Mesenchymal stem cell (in vitro differentiated cells and primary cell): ENCODE measurements at regions not wholly inside any gene's neighbourhood (a gene's known extent, or its start where the extent isn't known, plus 50 kb on each side); places are given as distances from the start of the nearest gene placed in this dataset.

Experiments used
- DNase-seq: peaks from one replicate; pipeline ENCODE4 v3.0.0-alpha.2; 2013
- H2AFZ ChIP-seq: one replicate; pipeline ENCODE4 v1.6.1; 2013; ENCODE audit warnings: low read depth, mild to moderate bottlenecking, control low read depth, inconsistent platforms, low read length, moderate library complexity
- H2AK5ac ChIP-seq: 2 replicates; pipeline ENCODE4 v1.6.1; 2013; ENCODE audit warnings: low read length, moderate library complexity, mild to moderate bottlenecking, inconsistent platforms; ENCODE audit not compliant: severe bottlenecking
- H2BK120ac ChIP-seq: one replicate; pipeline ENCODE4 v1.6.1; 2013; ENCODE audit warnings: low read depth, mild to moderate bottlenecking, inconsistent platforms, low read length, moderate library complexity
- H2BK12ac ChIP-seq, 2 experiments: one replicate each; pipeline ENCODE4 v1.6.1; 2013; ENCODE audit warnings: inconsistent platforms in 2 of 2, low read length in 2 of 2, mild to moderate bottlenecking in 2 of 2, moderate library complexity in 2 of 2, control low read depth in 1 of 2
- H2BK15ac ChIP-seq: one replicate; pipeline ENCODE4 v1.6.1; 2013; ENCODE audit warnings: mild to moderate bottlenecking, low read depth, inconsistent platforms; ENCODE audit not compliant: poor library complexity, severe bottlenecking
- H2BK5ac ChIP-seq: 2 replicates; pipeline ENCODE4 v1.6.1; 2013; ENCODE audit warnings: low read depth, mild to moderate bottlenecking, low read length, control low read depth, inconsistent platforms; ENCODE audit not compliant: poor library complexity, severe bottlenecking
- H3K14ac ChIP-seq, 2 experiments: one replicate each; pipeline ENCODE4 v1.6.1; 2013; ENCODE audit warnings: inconsistent platforms in 2 of 2, low read length in 2 of 2, control low read depth in 1 of 2, mild to moderate bottlenecking in 1 of 2, moderate library complexity in 1 of 2
- H3K18ac ChIP-seq, 2 experiments: one replicate each; pipeline ENCODE4 v1.6.1; 2013; ENCODE audit warnings: inconsistent platforms in 2 of 2, low read length in 2 of 2, control low read depth in 1 of 2, low read depth in 1 of 2, mild to moderate bottlenecking in 1 of 2
- H3K23ac ChIP-seq, 2 experiments: one replicate each; pipeline ENCODE4 v1.6.1; 2013; ENCODE audit warnings: inconsistent platforms in 2 of 2, low read length in 2 of 2, mild to moderate bottlenecking in 2 of 2, moderate library complexity in 2 of 2, control low read depth in 1 of 2
- H3K27ac ChIP-seq: 2 replicates; pipeline ENCODE4 v1.5.1; 2013; ENCODE audit warnings: mild to moderate bottlenecking, moderate library complexity, low read length, control low read depth, inconsistent platforms; ENCODE audit not compliant: poor library complexity, severe bottlenecking
- H3K27me3 ChIP-seq, 2 experiments: 2 replicates each; pipeline versions ENCODE4 v1.6.1 to v1.7.0; 2013; ENCODE audit warnings: low read length in 2 of 2, mild to moderate bottlenecking in 2 of 2, moderate library complexity in 2 of 2, control low read depth in 1 of 2, inconsistent platforms in 1 of 2; ENCODE audit not compliant: control insufficient read depth in 1 of 2, insufficient read depth in 1 of 2
- H3K36me3 ChIP-seq, 2 experiments: 2 replicates each; pipeline versions ENCODE4 v1.6.1 to v1.7.0; 2013; ENCODE audit warnings: low read length in 2 of 2, control low read depth in 1 of 2, inconsistent platforms in 1 of 2, low read depth in 1 of 2, mild to moderate bottlenecking in 1 of 2; ENCODE audit not compliant: insufficient read depth in 2 of 2, control insufficient read depth in 1 of 2
- H3K4ac ChIP-seq, 2 experiments: one replicate each; pipeline ENCODE4 v1.6.1; 2013; ENCODE audit warnings: inconsistent platforms in 2 of 2, low read length in 2 of 2, mild to moderate bottlenecking in 2 of 2, moderate library complexity in 2 of 2, control low read depth in 1 of 2, low read depth in 1 of 2
- H3K4me1 ChIP-seq: 2 replicates; pipeline ENCODE4 v1.6.1; 2013; ENCODE audit warnings: low read depth, low read length, control low read depth; ENCODE audit not compliant: control insufficient read depth, insufficient read depth
- H3K4me2 ChIP-seq: 2 replicates; pipeline ENCODE4 v1.6.1; 2013; ENCODE audit warnings: low read length, mild to moderate bottlenecking, inconsistent platforms; ENCODE audit not compliant: poor library complexity, severe bottlenecking
- H3K4me3 ChIP-seq, 2 experiments: 2 replicates each; pipeline versions ENCODE4 v1.5.1 to v1.7.0; 2013; ENCODE audit warnings: low read length in 2 of 2, mild to moderate bottlenecking in 2 of 2, control low read depth in 1 of 2, low read depth in 1 of 2; ENCODE audit not compliant: insufficient read depth in 1 of 2
- H3K79me1 ChIP-seq: replicated peaks from 2 replicates; pipeline ENCODE4 v1.6.1; 2013; ENCODE audit warnings: mild to moderate bottlenecking, control low read depth, low read length, inconsistent platforms; ENCODE audit not compliant: poor library complexity, severe bottlenecking
- H3K9ac ChIP-seq: 2 replicates; pipeline ENCODE4 v1.7.0; 2013; ENCODE audit warnings: mild to moderate bottlenecking, low read length, moderate library complexity
- H3K9me3 ChIP-seq: 2 replicates; pipeline ENCODE4 v1.7.0; 2013; ENCODE audit warnings: mild to moderate bottlenecking, low read length; ENCODE audit not compliant: control insufficient read depth
- H4K8ac ChIP-seq: one replicate; pipeline ENCODE4 v1.6.1; 2013; ENCODE audit warnings: inconsistent platforms, mild to moderate bottlenecking, low read length, moderate library complexity
- H4K91ac ChIP-seq: one replicate; pipeline ENCODE4 v1.6.1; 2013; ENCODE audit warnings: mild to moderate bottlenecking, low read length, inconsistent platforms
- WGBS: methylation state at CpG from one replicate; pipeline ENCODE4 v1.1.7; 2013; ENCODE audit warnings: mixed read lengths; 5-methylcytosine and 5-hydroxymethylcytosine counted together

DNA sequence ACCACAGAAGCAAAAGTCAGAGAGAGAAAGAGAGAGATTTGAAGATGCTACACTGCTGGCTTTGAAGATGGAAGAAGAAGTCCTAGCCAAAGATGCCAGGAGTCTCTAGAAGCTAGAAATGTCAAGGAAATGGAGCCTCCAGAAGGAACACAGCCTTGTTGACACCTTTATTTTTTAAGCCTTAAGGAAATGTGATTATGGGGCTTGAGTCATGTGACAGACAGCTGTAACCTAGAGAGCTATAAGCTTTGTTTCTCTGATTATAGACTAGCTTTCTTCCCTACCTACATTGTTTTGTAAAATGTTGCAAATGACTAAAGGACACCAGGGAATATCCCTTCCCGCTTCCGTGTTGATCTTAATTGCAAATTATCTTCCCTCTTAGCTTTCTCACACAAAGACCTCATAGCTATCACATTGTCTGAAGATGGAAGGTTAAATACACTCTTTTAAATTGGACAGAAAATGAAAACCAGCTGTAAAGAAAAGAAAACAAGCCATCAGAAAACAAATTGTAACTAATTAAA lies 199.9 kb downstream of the ARHGAP12 start:
- no peaks in the 10 kb centered on the region for H3K79me1 ChIP-seq
- H2AFZ ChIP-seq = no peak overlapping the region
- no peak overlapping the region for H3K27ac ChIP-seq
- H3K9me3 ChIP-seq = peaks cover 7% of the 10 kb centered on the region
- no peak overlapping the region for H3K4me2 ChIP-seq
- H3K23ac ChIP-seq = no peak overlapping the region
- H2BK120ac ChIP-seq = no peak overlapping the region
- WGBS = 100% methylated on average over 1 of the region's 2 CpGs
- peaks cover 0 to 9% of the 10 kb centered on the region in 2 experiments for H3K27me3 ChIP-seq
- H4K8ac ChIP-seq = no peak overlapping the region
- no peak for DNase-seq
- no peak overlapping the region for H3K14ac ChIP-seq
- no peak overlapping the region for H2AK5ac ChIP-seq
- H3K9ac ChIP-seq = no peak overlapping the region
- no peak overlapping the region for H2BK5ac ChIP-seq
- H3K18ac ChIP-seq = no peak overlapping the region
- H3K4ac ChIP-seq = no peak overlapping the region
- H3K4me3 ChIP-seq = no peak overlapping the region
- no peak overlapping the region for H2BK12ac ChIP-seq
- no peak overlapping the region for H4K91ac ChIP-seq
- no peaks in the 10 kb centered on the region for H3K36me3 ChIP-seq
- H2BK15ac ChIP-seq = no peak overlapping the region
- no peaks in the 10 kb centered on the region for H3K4me1 ChIP-seq

DNA sequence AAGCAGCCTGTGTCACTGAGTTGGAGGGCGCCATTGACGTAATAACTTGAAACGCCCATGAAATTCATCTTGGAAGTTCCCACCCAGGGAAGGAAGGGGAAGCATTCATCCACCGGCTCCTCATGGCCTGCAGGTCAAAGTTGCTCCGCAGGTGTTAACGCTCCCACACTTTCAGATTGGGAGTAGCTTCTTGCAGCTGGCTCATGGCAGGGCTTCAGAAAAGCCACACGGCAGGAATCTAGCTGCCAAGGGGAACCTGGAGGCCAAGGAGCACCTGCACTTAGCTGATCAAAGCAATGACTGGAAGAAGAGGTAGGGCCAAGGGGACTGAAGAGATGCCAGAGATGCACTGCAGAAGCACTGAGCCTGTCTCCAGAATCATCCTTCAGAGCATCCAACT lies 203.2 kb downstream of the ARHGAP12 start:
- WGBS = 96% methylated on average over 7 of the region's 7 CpGs

DNA sequence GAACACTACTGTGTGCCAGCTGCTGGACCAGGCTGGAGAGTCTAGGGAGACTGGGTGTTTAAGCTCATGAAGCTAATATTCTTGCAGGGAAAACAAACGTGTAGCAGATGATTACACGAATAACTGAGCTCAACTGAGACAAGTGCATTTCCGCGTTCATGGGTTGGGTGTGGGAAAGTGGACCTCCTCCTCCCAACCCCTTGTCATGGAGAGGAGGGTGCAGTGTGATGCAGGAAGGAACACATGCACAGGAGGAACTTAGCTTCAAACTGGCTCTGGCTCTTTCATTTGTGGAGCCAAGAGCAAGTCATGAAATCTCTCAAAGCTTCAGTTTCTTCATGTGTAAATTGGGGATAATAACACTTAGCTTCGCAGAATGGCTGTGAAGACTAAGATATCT lies 204.3 kb downstream of the ARHGAP12 start:
- H3K4me2 ChIP-seq = no peak overlapping the region
- no peak overlapping the region for H3K14ac ChIP-seq
- peaks cover 7% of the 10 kb centered on the region for H3K9me3 ChIP-seq
- no peak overlapping the region for H3K18ac ChIP-seq
- no peak for DNase-seq
- no peak overlapping the region for H3K4me3 ChIP-seq
- H3K27me3 ChIP-seq = no peaks in the 10 kb centered on the region
- H2BK12ac ChIP-seq = no peak overlapping the region
- no peak overlapping the region for H2BK15ac ChIP-seq
- 91% methylated on average over 5 of the region's 5 CpGs for WGBS
- no peak overlapping the region for H4K91ac ChIP-seq
- H3K23ac ChIP-seq = no peak overlapping the region
- H3K4ac ChIP-seq = no peak overlapping the region
- H3K27ac ChIP-seq = no peak overlapping the region
- no peaks in the 10 kb centered on the region for H3K79me1 ChIP-seq
- no peak overlapping the region for H2BK5ac ChIP-seq
- H4K8ac ChIP-seq = no peak overlapping the region
- H3K4me1 ChIP-seq = peaks cover 2% of the 10 kb centered on the region
- H2AK5ac ChIP-seq = no peak overlapping the region
- H3K36me3 ChIP-seq = no peaks in the 10 kb centered on the region
- no peak overlapping the region for H2BK120ac ChIP-seq
- no peak overlapping the region for H3K9ac ChIP-seq
- H2AFZ ChIP-seq = no peak overlapping the region

More for the DNA sequence above, 203.2 kb downstream of the ARHGAP12 start:
- H3K14ac ChIP-seq = no peak overlapping the region
- H2BK5ac ChIP-seq = no peak overlapping the region
- H2BK15ac ChIP-seq = no peak overlapping the region
- H3K18ac ChIP-seq = no peak overlapping the region
- H3K9ac ChIP-seq = no peak overlapping the region
- H2BK12ac ChIP-seq = no peak overlapping the region
- peaks cover 7% of the 10 kb centered on the region for H3K9me3 ChIP-seq
- no peak overlapping the region for H4K8ac ChIP-seq
- H3K4me1 ChIP-seq = peaks cover 2% of the 10 kb centered on the region
- H3K23ac ChIP-seq = no peak overlapping the region
- H4K91ac ChIP-seq = no peak overlapping the region
- no peak overlapping the region for H2AFZ ChIP-seq
- no peak overlapping the region for H2AK5ac ChIP-seq
- H3K36me3 ChIP-seq = no peaks in the 10 kb centered on the region
- no peak overlapping the region for H3K27ac ChIP-seq
- no peak overlapping the region for H3K4me2 ChIP-seq
- H3K4me3 ChIP-seq = no peak overlapping the region
- H3K4ac ChIP-seq = no peak overlapping the region
- no peaks in the 10 kb centered on the region for H3K27me3 ChIP-seq
- no peaks in the 10 kb centered on the region for H3K79me1 ChIP-seq
- H2BK120ac ChIP-seq = no peak overlapping the region
- no peak for DNase-seq

DNA sequence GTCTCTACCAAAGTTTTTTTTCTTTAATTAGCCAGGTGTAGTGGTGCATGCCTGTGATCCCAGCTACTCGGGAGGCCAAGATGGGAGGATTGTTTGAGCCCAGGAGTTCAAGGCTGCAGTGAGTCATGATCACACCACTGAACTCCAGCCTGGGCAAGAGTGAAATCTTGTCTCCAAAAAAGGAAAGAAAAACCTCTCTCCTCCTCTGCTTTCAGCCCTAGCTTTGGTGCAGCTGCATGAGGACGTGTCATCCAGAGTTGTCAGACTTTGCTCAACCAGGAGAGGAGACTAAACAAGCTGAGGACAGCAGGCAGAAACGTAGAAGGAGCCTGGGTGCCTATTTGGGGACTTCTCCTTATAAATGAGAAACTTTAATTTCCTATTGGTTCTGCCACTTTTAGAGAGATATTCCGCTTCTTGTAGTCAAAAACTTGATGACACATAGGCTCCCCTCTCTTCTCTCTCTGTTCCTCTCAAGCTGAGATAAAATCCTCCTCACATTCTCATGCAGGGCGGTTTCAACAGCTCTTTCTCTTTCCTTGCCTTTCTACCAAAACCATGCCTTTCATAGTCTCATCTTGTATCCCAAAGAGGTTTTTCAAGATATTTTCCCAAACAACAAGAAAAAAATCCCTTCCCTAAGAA lies 205.4 kb downstream of the ARHGAP12 start:
- no peak overlapping the region for H2AFZ ChIP-seq
- no peak overlapping the region for H2BK12ac ChIP-seq
- no peaks in the 10 kb centered on the region for H3K27me3 ChIP-seq
- H3K23ac ChIP-seq = no peak overlapping the region
- WGBS = 75% methylated on average over 5 of the region's 5 CpGs
- no peak overlapping the region for H2AK5ac ChIP-seq
- peaks cover 3% of the 10 kb centered on the region for H3K9me3 ChIP-seq
- H3K18ac ChIP-seq = peak overlapping the region; percentile 40 to 43
- H2BK120ac ChIP-seq = no peak overlapping the region
- no peak overlapping the region for H3K27ac ChIP-seq
- H2BK15ac ChIP-seq = no peak overlapping the region
- H3K4me3 ChIP-seq = no peak overlapping the region
- H3K9ac ChIP-seq = peak overlapping the region; percentile 79
- H3K79me1 ChIP-seq = no peaks in the 10 kb centered on the region
- H4K8ac ChIP-seq = no peak overlapping the region
- H2BK5ac ChIP-seq = no peak overlapping the region
- H3K4me2 ChIP-seq = no peak overlapping the region
- H3K4me1 ChIP-seq = peaks cover 2% of the 10 kb centered on the region
- no peaks in the 10 kb centered on the region for H3K36me3 ChIP-seq
- H3K14ac ChIP-seq = no peak overlapping the region
- H3K4ac ChIP-seq = no peak overlapping the region
- no peak overlapping the region for H4K91ac ChIP-seq
- peak; percentile 29 for DNase-seq
